ENCODE measurements at regions not wholly inside any gene's neighbourhood (a gene's known extent, or its start where the extent isn't known, plus 50 kb on each side); places are given as distances from the start of the nearest gene placed in this dataset.

DNA sequence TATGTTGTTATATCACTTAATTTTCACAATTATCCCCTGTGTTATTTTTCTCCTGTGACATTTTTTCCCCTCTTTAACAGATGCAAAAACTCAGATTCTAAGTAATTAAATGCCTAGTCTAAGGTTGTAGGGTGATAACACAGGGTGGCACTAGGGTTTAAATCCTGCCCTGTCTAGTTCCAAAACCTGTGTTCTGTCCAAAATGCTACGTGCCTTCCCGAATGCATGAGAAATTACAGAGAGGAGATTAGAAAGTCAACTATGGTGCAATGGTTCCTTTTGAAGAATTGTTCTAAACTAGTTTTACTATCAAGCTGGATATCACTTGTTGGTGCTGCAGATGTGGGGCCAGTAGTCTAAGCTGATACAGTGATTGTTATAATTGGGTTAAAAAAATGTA lies 108.0 kb downstream of the DIPK2A start:
- Mint-ChIP-seq H3K27me3 (ENCODE audit: insufficient read depth, unreplicated experiment) (no peaks in the 10 kb centered on the region), H3K27ac (ENCODE audit: low read depth, unreplicated experiment) (no peak overlapping the region), H3K4me3 (ENCODE audit: unreplicated experiment) (no peak overlapping the region), H3K4me1 (ENCODE audit: insufficient read depth, unreplicated experiment) (no peaks in the 10 kb centered on the region), H3K36me3 (ENCODE audit: insufficient read depth, unreplicated experiment) (no peaks in the 10 kb centered on the region), H3K9me3 (ENCODE audit: unreplicated experiment) (no peaks in the 10 kb centered on the region)
- TF ChIP-seq, protein P1, sequence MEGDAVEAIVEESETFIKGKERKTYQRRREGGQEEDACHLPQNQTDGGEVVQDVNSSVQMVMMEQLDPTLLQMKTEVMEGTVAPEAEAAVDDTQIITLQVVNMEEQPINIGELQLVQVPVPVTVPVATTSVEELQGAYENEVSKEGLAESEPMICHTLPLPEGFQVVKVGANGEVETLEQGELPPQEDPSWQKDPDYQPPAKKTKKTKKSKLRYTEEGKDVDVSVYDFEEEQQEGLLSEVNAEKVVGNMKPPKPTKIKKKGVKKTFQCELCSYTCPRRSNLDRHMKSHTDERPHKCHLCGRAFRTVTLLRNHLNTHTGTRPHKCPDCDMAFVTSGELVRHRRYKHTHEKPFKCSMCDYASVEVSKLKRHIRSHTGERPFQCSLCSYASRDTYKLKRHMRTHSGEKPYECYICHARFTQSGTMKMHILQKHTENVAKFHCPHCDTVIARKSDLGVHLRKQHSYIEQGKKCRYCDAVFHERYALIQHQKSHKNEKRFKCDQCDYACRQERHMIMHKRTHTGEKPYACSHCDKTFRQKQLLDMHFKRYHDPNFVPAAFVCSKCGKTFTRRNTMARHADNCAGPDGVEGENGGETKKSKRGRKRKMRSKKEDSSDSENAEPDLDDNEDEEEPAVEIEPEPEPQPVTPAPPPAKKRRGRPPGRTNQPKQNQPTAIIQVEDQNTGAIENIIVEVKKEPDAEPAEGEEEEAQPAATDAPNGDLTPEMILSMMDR (IDR thresholded peaks at IDR 0.05; ENCODE audit: unreplicated experiment) = no peak
- CTCF ChIA-PET = no interaction called here
- BruUV-seq (replicated peaks) = no TSS peak
- no peak for DNase-seq (ENCODE audit: unreplicated experiment)
- intact Hi-C loops (cut with micrococcal nuclease) = no loop called here
- POLR2A ChIA-PET = no interaction called here

DNA sequence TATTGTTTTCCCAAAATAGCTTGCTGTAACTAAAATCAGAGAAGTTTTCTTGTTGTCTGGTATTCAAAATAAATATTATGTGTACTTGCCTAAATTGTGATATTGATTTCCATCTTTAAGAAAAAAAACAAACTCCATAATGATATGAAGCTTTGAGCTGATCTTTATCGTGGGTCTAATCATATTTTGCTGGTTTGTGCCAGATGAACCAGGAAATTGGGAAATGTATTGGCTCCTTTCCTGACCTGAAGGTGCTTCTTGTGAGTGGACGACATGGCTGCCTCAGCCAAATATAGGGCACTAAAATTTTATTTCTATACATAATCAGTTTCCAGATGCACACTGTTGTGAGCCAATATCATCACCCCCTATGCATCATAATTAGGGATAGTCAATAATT lies 113.3 kb downstream of the DIPK2A start:
- POLR2A ChIA-PET = no interaction called here
- Mint-ChIP-seq H3K9me3 (ENCODE audit: unreplicated experiment) (no peaks in the 10 kb centered on the region), H3K4me3 (ENCODE audit: unreplicated experiment) (no peak overlapping the region), H3K27me3 (ENCODE audit: insufficient read depth, unreplicated experiment) (no peaks in the 10 kb centered on the region), H3K36me3 (ENCODE audit: insufficient read depth, unreplicated experiment) (no peaks in the 10 kb centered on the region), H3K4me1 (ENCODE audit: insufficient read depth, unreplicated experiment) (peaks cover 5% of the 10 kb centered on the region), H3K27ac (ENCODE audit: low read depth, unreplicated experiment) (no peak overlapping the region)
- TF ChIP-seq, protein P1 (IDR thresholded peaks at IDR 0.05; ENCODE audit: unreplicated experiment) = no peak
- CTCF ChIA-PET = no interaction called here
- intact Hi-C loops (cut with micrococcal nuclease) = no loop called here
- DNase-seq (ENCODE audit: unreplicated experiment) = peak; percentile 32
- no TSS peak for BruUV-seq (replicated peaks)

DNA sequence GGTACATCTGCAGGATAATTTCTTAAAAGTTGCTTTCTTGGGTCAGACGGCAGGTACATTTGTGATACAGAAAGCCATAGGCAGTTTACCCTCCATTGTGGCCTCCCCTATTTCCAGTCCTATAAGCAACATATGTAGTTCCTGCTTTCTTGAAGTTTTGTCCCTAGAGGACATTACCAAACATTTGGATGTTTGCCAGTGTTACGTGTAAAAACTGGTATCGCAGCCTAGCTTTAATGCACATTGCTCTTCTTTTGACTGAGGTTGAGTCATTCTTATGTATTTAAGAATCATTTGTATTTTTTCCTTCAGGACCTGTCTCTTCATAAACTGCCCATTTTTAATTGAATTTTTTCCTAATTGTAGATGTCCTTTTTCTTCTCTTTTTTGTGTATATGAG lies 114.3 kb downstream of the DIPK2A start:
- peak; percentile 83 for DNase-seq (ENCODE audit: unreplicated experiment)
- H3K9me3 Mint-ChIP-seq (ENCODE audit: unreplicated experiment) = no peaks in the 10 kb centered on the region
- peaks cover 5% of the 10 kb centered on the region for H3K4me1 Mint-ChIP-seq (ENCODE audit: insufficient read depth, unreplicated experiment)
- CTCF ChIA-PET = no interaction called here
- TF ChIP-seq, protein P1 (IDR thresholded peaks at IDR 0.05; ENCODE audit: unreplicated experiment) = no peak
- intact Hi-C loops (cut with micrococcal nuclease) = no loop called here
- H3K27ac Mint-ChIP-seq (ENCODE audit: low read depth, unreplicated experiment) = no peak overlapping the region
- no TSS peak for BruUV-seq (replicated peaks)
- no peak overlapping the region for H3K4me3 Mint-ChIP-seq (ENCODE audit: unreplicated experiment)
- no peaks in the 10 kb centered on the region for H3K27me3 Mint-ChIP-seq (ENCODE audit: insufficient read depth, unreplicated experiment)
- POLR2A ChIA-PET = interaction anchor here (1.5 kb wide), 1 partner anchor 115 kb away, joined by 3 read pairs; the partner anchor contains the start of gene DIPK2A
- H3K36me3 Mint-ChIP-seq (ENCODE audit: insufficient read depth, unreplicated experiment) = no peaks in the 10 kb centered on the region

DNA sequence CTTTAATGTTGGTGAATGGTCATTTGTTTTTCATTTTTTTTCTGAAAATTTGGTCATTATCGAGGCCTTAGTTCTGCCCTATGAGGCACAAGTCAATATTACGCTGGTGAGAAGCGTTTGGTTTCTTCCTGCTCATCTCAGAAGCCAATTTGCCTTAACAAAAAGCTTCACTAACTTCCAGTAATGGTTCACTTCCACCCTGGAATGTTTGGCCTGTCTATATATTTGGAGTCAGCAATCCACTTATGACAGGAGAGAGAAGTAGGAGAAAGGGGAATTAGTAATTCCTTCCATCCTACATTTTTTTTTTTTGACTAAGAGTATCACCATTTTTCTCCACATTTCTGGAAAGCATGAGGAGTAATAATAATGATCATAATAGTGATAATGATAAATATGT lies 124.4 kb downstream of the DIPK2A start:
- H3K36me3 Mint-ChIP-seq (ENCODE audit: insufficient read depth, unreplicated experiment) = no peaks in the 10 kb centered on the region
- H3K27ac Mint-ChIP-seq (ENCODE audit: low read depth, unreplicated experiment) = no peak overlapping the region
- POLR2A ChIA-PET = no interaction called here
- H3K4me3 Mint-ChIP-seq (ENCODE audit: unreplicated experiment) = no peak overlapping the region
- BruUV-seq (replicated peaks) = no TSS peak
- intact Hi-C loops (cut with micrococcal nuclease) = no loop called here
- TF ChIP-seq, protein P1 (IDR thresholded peaks at IDR 0.05; ENCODE audit: unreplicated experiment) = no peak
- H3K9me3 Mint-ChIP-seq (ENCODE audit: unreplicated experiment) = no peaks in the 10 kb centered on the region
- no peak for DNase-seq (ENCODE audit: unreplicated experiment)
- no peaks in the 10 kb centered on the region for H3K27me3 Mint-ChIP-seq (ENCODE audit: insufficient read depth, unreplicated experiment)
- CTCF ChIA-PET = interaction anchor here (0.7 kb wide), 1 partner anchor 77 kb away, joined by 3 read pairs; no protein-coding TSS in a partner anchor
- no peaks in the 10 kb centered on the region for H3K4me1 Mint-ChIP-seq (ENCODE audit: insufficient read depth, unreplicated experiment)
